HG03575 (cell line): ENCODE measurements at regions not wholly inside any gene's neighbourhood (a gene's known extent, or its start where the extent isn't known, plus 50 kb on each side); places are given as distances from the start of the nearest gene placed in this dataset.

Experiments
- ATAC-seq: cut with Tn5 transposase; IDR thresholded peaks from one replicate; pipeline ENCODE4 v1.9.1; 2021; ENCODE audit not compliant: unreplicated experiment, insufficient number of reproducible peaks, low FRiP score; ENCODE audit errors: extremely low read depth

DNA sequence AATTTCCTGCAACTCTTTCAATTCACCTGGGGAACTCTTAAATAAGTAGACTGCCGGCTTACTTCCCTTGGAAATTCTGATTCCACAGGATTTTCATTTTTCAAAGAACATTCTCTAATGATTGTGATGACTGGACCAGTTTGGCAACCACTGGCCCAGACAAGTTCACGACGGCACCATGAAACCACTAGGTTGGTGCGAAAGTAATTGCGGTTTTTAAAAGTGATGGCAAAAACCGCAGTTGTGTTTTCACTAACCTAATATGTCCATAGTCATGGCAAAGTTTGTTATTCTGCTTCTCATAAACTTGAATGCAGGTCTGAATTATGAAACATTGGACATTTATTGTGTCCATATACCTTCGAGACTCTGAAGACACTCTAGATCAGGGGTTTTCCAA is 317.2 kb downstream of the IRX1 start:
- ATAC-seq = no peak

DNA sequence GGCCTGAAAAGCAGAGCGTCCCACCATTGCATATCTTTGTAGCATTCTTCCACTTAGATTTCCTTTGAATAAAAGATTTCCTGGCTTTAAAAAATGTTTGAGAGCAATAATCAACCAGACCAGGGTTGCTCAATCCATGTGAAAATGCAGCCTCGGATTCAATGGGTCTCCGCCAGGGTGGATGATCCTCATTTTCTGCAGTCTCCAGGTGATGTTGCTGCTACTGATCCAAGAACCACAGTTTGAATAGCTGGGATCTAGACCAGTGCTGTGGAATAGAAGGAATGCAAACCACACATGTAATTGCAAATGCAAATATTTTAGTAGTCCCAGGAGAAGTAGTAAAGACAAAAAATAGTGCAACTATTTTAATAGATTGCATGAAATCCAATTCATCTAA is 317.6 kb downstream of the IRX1 start:
- no peak for ATAC-seq

DNA sequence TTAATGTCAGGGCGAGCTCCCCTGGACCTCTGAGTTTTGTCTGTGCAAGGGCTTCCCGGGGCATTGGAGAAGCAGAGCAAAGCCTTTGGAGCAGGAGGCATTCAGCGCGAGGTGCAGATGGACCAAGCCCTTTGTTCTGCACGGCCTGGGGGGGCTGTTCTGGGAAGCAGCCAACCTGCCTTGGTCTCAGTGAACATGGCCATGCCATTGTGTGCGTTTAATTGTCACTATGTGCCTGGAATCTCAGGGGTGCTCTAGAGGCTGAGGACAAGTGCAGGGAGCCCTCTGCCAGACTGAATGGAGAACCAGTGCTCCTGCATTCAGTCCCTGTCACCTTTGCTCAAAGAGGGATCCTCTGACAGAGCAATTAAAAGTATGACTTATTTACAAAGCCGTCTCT is 329.4 kb downstream of the IRX1 start:
- ATAC-seq = no peak

DNA sequence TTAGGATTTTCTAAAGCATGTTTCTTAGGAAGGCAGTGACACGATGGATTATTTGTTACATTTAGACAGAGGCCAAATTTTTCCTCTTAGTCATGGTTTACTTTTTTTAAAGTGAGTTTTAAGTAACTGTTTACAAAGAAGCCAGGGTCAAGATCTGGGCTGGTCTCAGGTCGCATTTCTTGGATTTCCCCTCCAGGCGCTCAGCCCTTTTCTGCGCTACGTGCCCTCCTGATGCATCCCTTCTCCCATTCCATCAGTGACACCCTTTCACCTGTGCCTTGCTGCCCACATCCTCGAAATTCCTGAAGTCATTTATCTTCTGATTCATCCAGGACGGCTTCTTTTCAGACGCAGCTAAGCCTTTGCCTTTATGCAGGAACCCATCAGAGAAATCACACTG is 330.3 kb downstream of the IRX1 start:
- ATAC-seq = no peak

DNA sequence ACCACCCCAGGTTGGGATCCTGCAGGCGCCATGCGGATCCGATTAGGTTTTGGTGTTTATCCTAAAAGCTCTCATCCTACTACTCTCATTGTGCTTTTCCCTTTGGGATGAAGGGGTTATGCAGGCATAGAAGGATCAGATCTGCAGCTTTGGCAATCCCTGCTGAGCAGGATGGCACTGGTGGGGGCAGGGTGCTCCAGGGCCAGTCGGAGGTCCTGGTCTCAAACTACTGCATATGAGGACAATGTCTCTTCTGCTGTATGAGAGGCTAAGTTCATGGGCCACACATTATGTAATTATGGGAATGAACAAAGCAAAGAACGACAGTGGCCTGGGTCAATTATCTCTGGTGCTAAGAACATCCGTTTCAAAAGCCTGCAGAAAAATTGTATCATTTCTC is 334.2 kb downstream of the IRX1 start:
- no peak for ATAC-seq

DNA sequence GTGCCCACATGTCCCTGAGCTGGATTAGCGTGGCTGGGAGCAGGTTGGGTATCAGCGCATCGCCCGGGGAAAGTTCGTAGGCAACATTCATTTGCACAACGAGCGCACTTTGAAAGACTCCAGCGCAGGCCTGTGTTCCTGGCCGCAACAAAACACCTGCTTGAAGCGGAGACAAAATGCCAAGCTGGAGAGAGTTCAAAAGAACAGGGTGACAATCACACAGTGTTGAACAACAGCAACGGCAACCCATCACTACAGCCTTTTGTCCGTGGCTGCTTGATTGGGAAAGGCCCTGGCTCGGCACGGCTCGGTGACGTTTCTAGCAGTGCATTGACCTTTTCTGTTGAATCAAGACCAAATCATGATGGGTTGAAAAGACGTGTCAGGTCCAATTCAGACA is 336.3 kb downstream of the IRX1 start:
- ATAC-seq = no peak

DNA sequence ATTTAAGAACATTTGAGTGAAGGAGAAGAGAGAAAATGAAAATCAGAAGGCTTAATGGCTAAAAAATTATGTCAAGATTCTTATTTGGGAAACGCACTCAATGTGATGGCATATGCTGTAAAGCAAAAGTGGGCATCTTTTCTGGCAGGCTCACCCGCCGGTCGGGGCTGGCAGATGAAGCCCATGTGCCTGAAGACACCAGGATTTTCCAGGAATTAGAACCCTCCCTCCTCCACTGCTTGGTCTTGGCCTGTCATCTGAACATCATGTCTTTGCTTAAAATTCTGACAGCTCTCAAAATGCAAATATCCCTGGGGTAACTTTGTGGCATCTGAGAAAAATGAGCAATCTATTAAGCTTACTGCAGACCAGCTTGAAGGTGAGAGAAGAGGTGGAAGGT is 337.9 kb downstream of the IRX1 start:
- no peak for ATAC-seq

DNA sequence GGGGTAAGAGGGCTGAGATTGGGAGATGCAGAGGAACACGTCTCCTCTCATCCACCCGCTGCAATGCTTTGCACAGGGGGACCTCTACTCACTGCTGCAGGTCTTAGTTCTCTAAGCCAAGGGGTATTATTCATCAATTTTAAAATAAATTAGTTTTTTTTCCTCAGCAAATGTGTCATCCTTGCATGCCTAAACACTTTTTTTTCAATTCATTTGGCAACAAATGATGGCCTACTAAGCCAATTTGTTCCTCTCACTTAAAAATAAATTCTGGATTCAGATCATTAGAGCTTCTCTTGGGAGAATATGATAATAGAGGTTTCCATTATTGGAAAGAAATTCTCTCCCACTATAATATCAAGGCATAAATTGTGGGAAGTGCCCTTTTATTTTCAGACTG is 338.3 kb downstream of the IRX1 start:
- ATAC-seq = no peak

DNA sequence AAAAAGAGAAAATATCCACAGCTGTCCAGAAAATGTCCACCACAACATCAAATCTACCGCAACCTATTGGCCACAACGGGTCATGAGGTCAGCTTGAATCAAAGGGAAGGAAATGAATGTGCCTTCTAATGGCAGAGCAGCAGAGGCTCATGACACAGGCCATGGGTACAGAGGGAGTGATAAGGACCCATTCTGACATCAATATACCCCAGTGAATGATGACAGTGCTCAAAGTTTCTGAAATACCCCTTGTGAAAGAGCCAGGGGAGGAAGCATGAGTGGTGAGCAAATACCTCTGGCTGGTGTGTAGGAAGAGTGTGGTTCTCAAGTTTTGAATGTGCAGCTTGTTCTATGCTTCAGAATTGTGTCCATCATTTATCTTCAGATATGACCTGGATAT is 348.2 kb downstream of the IRX1 start:
- ATAC-seq = no peak

DNA sequence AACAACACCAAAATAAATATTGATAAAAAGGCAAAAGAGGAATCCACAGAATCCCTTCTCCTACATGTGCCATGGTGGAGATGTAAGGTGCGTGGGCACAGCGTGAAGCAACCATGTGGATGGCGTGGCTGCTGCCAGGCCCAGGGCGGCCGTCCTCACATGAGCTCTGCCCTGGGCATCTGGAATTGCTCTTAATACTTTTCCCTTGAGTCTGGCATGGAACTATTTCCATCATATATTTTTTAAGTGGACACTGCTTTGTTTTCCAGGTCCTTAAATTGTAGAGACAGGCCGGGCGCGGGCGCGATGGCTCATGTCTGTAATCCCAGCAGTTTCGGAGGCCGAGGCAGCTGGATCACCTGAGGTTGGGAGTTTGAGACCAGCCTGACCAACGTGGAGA is 349.3 kb downstream of the IRX1 start:
- ATAC-seq = no peak

DNA sequence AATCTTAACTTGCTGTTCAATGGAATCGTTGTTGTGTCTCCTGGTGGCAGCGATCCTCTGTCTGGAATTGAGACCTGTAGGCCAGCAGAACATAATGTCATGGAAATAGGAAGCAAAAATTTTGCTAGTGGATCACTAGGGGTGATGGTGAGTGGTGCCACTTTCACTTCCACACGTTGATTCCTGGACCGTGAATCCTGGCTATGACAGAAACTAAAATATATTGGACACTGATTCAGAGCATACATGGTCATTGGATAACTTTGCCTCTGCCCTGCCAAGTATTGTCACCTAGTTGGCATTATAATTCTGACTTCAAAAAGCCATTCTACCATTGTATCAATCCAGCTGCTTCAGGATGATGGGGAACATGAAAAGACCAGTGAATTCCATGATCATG is 353.2 kb downstream of the IRX1 start:
- no peak for ATAC-seq

DNA sequence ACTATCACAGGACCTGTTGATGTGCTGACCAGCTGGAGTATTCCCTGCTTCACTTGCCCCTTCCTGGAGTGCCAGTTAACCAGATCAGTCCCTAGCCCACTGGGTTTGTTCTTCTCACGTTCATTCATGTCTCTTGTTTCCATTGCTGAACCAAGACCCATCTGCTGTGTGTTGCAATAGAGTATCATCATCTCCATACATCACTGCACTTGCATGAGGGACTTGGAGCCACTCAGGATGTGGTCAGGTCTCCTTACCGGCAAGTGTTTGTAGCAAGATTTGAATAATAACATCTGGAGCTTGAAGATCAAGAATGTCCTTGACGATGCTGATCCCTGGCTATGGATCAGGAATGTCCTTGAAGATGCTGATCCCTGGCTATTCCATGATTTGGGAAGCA is 358.6 kb downstream of the IRX1 start:
- ATAC-seq = no peak

DNA sequence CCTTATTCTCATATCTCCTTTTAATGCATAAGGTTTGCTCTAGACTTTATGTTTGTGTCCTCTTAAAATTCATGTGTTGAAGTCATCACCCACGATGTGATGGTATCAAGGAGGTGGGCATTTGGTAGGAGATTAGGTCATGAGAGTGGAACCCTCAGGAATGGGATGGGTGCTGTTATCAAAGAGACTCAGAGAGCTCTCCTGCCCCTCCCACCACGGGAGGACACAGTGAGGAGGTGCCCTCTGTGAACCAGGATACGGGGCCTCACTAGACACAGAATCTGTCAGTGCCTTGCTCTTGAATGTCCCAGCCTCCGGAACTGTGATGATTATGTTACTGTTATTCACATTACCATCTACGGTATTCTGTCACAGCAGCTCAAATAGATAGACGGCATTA is 359.0 kb downstream of the IRX1 start:
- no peak for ATAC-seq

DNA sequence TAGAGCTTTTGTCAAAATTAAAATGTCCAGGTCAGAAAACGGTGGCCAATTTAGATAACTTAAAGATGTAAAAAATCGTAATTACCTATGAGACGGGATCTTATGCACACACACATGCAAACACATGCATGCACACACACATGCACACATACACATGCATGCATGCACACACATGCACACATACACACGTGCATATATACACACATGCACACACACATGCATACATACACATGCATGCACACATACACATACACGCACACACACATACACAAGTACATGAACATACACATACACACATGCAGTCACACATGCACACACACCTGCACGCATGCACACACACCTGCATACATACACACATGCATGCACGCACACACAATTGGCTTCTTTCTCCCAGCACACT is 362.0 kb downstream of the IRX1 start:
- no peak for ATAC-seq

DNA sequence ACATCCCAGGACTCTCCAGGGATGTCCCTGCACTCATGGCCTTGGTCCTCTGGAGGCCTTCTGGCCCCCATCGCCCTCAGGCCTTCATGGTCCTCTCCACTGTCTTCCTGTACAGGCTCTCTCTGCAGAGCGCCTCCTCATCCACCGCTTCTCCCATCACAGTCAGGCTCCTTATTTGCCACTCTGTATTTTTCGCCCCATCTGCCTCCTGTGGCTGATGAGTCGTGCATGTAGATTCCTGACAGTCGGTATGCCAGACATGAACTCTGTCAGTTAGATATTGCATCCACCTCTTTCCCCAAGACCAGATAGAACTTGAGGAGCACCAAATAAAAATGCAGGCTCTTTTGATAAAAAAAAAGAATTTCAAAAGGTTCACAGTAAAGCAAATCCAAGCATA is 362.8 kb downstream of the IRX1 start:
- no peak for ATAC-seq

DNA sequence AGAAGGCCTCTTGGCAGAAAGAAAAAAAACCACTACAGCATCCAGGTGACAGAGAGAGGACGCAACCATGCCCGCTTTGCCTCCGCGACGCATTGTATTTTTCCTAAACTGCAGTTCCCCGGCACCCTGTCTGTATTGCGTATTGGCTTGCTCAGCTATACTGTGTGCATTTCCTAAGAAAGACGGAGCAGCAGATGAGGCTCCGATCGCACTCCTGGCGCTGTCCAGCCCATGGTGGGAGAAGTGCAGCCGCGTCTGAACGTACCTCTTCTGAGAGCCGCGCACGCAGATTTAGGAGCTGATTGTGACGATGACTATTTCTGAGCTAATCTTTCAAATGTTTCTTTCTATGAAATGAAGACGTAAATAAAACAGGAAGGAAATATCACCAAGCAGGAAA is 366.5 kb downstream of the IRX1 start:
- no peak for ATAC-seq

DNA sequence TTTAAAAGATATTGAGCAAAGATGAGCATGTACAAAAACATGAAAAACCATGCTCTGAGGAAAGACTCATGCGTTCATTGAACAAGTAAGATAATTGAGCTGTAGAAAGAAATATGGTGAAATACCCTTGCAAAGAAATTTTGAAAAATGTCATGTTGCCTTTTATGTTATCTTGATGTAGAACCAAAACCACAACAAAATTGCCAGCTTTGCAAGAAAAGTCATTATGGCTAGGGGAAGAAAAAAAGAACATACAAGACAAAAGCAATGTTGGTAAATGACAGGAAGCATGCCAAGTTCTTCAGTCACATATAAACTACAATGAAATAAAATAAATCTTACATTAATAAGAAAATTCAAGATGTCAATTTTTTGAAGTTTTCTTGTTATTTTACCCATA is 368.0 kb downstream of the IRX1 start:
- no peak for ATAC-seq

DNA sequence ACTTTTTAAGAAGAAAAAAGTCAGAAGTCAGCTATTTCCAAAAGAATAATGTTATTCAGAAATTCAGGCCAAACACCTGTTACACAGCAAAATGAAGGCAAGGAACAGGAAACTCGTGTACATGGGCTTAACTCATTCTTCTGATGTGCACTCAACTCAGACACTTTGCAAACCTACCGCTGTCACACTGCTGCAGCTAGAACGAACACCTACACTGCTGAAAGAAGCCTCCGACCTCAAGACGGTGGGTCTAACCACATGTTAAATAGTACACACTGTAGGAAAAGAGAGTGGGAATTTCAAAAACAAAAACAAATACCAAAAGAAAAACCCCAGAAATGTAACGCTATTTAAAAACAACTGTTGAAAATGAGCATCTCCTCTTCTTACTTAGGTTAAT is 384.5 kb downstream of the IRX1 start:
- no peak for ATAC-seq

DNA sequence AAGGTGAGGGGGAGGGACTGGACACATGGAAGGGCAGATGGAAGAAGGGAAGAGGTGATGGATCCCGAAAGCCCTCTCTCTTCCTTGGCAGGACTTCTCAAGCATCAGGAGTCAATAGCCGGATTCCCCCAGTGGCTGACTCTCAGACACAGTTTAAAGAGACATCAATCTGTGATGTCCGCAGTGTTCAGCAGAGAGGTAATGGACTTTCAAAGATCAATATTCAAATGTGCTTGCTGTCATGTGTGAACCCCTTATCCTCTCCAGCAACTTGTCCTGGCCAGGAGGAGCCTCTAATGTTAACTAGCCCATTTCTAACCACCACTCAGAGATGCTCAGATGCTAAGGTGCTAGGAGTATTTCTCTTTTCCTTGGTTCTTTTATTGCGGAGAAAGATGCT is 392.2 kb downstream of the IRX1 start:
- ATAC-seq = no peak

DNA sequence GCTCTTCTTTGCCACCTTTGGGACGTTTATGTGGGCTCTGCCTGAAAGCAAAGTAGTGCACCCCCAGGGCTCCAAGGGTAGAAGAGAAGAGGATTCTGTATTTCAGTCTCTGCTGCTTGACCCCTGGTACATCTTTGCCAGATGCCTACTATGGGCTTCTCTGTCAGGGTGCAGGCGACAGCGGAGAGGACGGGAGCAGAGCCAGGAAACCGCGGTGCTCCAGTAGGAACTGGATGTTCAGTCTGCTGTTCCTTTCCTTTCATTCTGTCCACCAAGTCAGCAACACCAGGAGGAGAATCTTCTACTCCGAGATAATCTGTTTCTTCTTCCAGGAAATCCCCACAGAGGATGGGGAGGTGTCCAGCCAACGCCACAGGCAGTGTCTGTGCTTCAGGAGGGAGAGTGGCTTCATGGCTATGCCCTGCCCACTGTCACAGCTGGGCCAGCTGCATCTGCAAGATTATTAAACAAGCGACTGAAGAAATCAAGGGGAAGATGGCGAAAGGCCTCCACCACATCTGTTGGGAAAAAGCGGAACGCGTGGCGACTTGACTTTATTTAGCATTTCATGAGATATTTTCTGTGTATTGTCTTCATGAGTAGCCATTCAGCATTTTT is 398.3 kb downstream of the IRX1 start:
- ATAC-seq = no peak

DNA sequence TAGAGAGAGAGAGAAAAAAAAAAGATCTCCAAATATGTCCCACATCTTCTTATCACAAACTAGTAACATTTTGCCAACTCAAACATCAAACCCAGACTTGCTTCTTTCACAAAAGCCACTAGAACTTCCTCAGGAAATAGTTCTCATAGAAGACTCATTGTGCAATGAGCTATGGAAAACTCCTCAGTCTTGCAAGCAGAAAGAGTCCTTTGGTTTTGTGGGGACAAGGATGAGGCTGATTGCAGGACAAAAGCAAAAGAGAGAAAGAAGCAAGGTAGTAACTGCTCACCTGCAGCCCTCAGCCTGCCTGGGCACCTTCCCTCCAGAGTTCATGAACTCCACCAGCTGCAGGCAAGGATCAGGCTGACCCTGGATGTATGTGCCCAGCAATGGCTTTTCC is 399.0 kb downstream of the IRX1 start:
- ATAC-seq = no peak
